ENCODE measurements at regions not wholly inside any gene's neighbourhood (a gene's known extent, or its start where the extent isn't known, plus 50 kb on each side); places are given as distances from the start of the nearest gene placed in this dataset.

DNA sequence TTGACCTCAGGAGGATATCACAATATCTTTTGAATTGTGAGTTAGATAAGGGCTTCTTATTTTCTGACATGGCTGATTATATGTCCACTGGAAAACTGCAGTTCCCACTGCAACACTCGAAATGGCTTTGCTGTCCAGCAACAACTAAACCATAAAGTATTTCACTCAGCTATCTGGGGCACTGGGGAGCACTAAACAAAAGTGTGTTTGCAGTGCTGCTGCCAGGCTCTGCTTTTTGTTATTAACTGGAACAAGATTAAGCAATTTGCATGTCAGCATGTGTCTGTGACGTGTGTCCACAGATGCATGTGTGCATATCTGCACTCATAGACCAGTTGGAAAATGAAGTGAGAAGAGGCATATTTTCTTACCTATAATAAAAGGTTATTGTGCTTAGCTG is 107.8 kb upstream of the CCN2 start:
- TF ChIP-seq POLR2AphosphoS5 (IDR thresholded peaks at IDR 0.05) (no peak), EP300 (IDR thresholded peaks at IDR 0.05) (no peak), CTCF (IDR thresholded peaks at IDR 0.05) (no peak)

All from stomach (tissue), 4 donors.